ENCODE measurements at regions not wholly inside any gene's neighbourhood (a gene's known extent, or its start where the extent isn't known, plus 50 kb on each side); places are given as distances from the start of the nearest gene placed in this dataset.

DNA sequence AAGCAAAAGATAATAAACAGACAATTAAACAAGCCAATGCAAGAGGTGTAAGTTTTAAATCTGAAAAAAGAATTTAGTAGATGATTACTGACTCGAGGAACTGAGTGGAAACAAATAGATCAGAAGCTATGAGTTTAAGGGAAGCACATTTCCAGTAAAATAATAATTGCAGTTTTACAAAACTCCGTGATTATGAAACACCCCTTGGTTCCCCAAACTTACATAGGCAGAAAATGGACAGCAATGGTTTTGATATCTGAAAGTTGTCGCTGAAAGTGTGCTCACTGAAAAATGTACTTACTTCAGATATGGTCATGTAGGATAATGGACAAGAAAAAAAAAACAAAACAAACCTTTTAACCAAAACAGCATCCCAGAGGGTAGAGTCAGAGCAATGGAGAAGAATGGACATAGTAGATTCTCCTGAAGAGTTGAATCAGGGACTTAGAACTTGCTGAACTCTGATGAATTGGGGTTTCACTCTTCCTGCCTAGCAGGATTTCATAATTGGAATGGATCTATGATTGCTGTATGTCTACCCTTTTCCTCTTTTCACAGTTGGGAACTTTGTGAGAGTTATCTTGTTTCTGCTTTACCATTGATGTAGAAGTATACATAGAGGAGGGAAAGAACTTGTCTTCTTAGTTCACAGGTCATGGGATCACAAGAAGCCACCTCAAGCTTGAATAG lies 305.6 kb upstream of the ZEB2 start (continued):
- no peak for TF ChIP-seq CTCF (conservative IDR thresholded peaks at IDR 0.05; ENCODE audit: low read depth in 2 of 2)
- TF ChIP-seq STAT1 (IDR thresholded peaks at IDR 0.05; ENCODE audit: unreplicated experiment): no peak
- no peak for TF ChIP-seq ZNF114 (CRISPR knock-in tag; IDR thresholded peaks at IDR 0.05)
- TF ChIP-seq ETS1 (IDR thresholded peaks at IDR 0.05): no peak
- TF ChIP-seq ZNF331 (CRISPR knock-in tag; IDR thresholded peaks at IDR 0.05; ENCODE audit: low read depth): no peak
- no peak for TF ChIP-seq CREB1 (CRISPR knock-in tag; IDR thresholded peaks at IDR 0.05; ENCODE audit: low read depth)

GRCh38 chr2:144824306-144825080 lies 304.6 kb upstream of the ZEB2 start:
- H3K4me3 ChIP-seq: no peak overlapping the region
- no peak for ATAC-seq

More at GRCh38 chr2:144824306-144825080, 304.6 kb upstream of the ZEB2 start:
- Mint-ChIP-seq H3K9me3 (peaks cover 7% of the 10 kb centered on the region; the same call in 1 of the 3 replicates), H3K36me3 (ENCODE audit: low read depth) (peaks cover 3% of the 10 kb centered on the region; the same call in 2 of the 3 replicates), H3K27me3 (ENCODE audit: insufficient read depth, low read depth, poor library complexity) (no peaks in the 10 kb centered on the region), H3K4me1 (no peaks in the 10 kb centered on the region), H3K4me3 (no peak overlapping the region), H3K27ac (no peak overlapping the region)
- H3K79me2 ChIP-seq (replicated peaks; ENCODE audit: insufficient read depth): no peaks in the 10 kb centered on the region
- no peak for DNase-seq (ENCODE audit: low spot score)
- no peak overlapping the region for H3K4me2 ChIP-seq
- H4K20me1 ChIP-seq (replicated peaks; ENCODE audit: insufficient read depth): no peaks in the 10 kb centered on the region
- no peaks in the 10 kb centered on the region for H3K27me3 ChIP-seq (ENCODE audit: insufficient read depth)
- TF ChIP-seq ZNF114 (CRISPR knock-in tag; IDR thresholded peaks at IDR 0.05) (no peak), CTCF (conservative IDR thresholded peaks at IDR 0.05; ENCODE audit: low read depth in 2 of 2) (no peak), STAT1 (IDR thresholded peaks at IDR 0.05; ENCODE audit: unreplicated experiment) (no peak)
- no peak overlapping the region for H2AFZ ChIP-seq
- H3K27ac ChIP-seq (ENCODE audit: low read depth): no peak overlapping the region
- no peaks in the 10 kb centered on the region for H3K4me1 ChIP-seq (ENCODE audit: insufficient read depth)
- H3K9me2 ChIP-seq (ENCODE audit: insufficient read depth): no peaks in the 10 kb centered on the region
- H3F3A ChIP-seq (replicated peaks; ENCODE audit: low read depth): no peaks in the 10 kb centered on the region
- H3K36me3 ChIP-seq (ENCODE audit: insufficient read depth): no peaks in the 10 kb centered on the region

Data from GM23338 (cell line).